G401 (cell line): ENCODE measurements at regions not wholly inside any gene's neighbourhood (a gene's known extent, or its start where the extent isn't known, plus 50 kb on each side); places are given as distances from the start of the nearest gene placed in this dataset.

ENCODE experiments used
- DNase-seq: peaks from one replicate; pipeline ENCODE4 v3.0.0-alpha.2; 2015; ENCODE audit warnings: low spot score
- in situ Hi-C: cut with HindIII; loops from 2 replicates; pipeline ENCODE4 v1.10.0; 2016; ENCODE audit warnings: low sequenced_read_pairs, mixed read lengths

DNA sequence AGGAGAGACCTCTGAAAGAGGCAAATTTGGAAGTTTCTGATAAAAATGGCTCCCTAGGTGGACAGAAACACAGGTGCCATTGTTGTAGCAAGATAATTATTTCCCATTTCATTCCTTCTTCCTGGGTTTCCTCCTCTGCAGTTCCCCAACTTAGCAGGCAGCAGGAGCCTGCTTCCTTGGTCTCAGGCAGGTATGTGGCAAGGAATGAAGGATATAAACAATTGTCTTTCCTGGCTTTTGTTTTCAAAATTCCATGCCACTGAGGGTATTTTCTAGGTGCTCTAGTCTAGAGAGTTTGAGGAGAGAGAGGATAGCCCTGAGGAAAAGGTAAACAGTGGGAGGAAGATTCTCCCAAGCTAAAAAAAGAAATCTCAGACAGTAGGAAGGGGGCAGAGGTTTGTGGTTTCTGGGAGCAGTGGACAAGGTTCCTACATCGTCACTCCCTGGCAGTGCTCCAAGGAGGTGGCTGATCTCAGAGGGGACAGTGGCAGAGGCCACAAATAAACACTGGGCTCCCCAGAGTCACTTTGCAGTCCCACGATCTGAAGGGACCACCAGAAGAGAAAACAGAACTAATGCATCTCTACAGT is 82.6 kb upstream of the IGF1 start:
- in situ Hi-C loops = no loop called here
- no peak for DNase-seq

DNA sequence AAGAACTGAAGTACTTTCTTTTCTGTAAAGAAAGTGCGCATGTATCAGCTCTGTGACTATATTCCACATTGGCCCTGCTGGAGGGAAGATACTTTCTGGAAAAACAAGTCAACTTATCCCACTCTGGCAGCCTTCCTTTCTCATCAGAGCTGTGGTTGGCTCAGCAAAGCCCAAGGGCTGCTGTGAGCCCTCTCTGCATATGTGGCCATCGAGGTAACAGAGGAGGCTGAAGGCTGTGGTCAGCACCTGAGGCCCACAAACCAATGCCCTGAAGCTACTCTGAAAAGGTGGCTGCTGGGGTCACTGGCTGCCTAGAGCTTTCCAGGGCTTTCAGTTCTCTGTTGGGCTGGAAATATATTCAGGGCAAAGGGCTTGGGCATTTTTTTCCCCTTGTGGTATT is 70.8 kb upstream of the IGF1 start:
- no peak for DNase-seq
- in situ Hi-C loops = no loop called here

DNA sequence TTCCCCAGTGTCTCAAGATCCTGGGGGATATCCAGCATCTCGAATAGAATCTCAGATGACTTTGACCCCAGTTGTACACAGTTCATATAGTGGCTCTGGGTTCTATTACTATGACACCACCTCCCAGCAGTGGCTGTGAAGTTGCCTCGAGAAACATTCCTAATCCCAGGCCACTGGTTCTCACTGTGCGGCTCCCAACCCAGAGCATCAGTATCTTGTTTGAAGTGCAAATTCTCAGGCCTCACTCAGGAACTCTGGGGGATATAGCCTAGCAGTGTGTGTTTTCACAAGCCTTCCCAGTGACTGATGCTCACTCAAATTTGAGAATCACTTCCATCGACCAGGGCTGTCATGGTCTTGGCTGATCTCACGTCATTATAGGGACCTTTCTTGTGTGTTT is 69.3 kb upstream of the IGF1 start:
- in situ Hi-C loops = no loop called here

DNA sequence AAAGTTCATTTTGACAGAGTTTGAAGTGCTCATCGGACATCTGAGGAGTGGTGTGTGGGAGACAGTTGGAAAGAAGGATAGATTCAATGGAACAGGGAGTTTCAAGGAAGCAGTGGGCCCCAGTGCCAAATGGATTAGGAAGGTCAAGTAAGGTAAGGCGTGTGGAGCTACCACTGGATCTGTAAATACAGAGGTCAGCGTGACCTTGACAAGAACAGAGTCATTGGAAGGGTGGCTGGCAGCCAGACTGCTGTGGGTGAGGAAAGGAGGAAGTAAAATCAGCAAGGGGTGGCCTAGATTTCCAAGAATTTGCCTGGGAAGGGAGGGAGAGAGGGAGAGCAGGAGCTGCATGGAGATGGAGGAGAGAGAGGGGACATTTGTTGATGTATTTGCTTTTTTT is 68.2 kb upstream of the IGF1 start:
- in situ Hi-C loops = no loop called here
- no peak for DNase-seq

More for the DNA sequence above, 69.3 kb upstream of the IGF1 start:
- no peak for DNase-seq

DNA sequence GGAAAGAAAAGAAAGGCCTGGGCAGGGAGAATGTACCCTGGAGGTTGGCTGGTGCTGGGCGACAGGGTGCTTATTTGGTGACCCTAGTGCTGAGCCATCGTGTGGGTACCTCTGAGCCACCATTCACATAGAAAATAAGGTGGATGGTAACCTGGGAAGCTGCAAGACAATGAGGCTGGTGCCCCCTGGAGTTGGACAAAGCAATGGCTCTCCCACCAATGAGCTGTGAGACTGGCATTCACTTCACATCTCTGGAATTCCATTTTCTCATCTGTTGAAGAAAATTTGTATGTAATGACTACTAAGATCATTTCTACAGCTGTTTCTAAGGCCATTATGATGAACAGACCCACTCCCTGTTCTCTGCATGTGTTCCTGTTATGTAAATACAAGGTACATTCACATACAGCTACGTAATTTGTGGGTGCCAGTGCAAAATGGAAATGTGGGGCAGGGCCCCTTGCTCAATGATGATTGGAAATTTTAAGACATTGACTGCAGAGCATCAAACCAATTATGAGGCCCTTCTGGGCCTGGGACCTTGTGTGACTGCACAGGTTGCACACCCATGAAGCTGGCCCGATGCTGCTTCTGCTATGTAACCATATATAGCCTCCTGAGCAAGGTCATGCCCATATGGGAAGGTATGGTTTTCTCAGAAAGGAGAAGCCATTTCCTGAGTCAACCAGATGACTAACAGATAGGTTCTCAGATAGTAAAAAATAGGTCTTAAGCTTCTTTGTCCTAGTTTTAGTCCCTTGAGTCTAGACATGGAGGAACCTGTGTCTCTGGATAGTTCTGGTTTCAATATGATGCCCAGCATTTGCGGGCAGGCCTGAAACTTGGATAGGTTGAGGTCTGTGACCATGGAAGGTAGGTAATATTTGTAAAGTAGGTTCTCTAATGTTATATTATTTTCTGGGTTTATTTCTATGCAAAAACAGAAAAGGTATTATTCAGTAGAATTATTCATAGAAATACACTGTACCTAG is 63.4 kb upstream of the IGF1 start:
- no peak for DNase-seq
- in situ Hi-C loops = no loop called here

DNA sequence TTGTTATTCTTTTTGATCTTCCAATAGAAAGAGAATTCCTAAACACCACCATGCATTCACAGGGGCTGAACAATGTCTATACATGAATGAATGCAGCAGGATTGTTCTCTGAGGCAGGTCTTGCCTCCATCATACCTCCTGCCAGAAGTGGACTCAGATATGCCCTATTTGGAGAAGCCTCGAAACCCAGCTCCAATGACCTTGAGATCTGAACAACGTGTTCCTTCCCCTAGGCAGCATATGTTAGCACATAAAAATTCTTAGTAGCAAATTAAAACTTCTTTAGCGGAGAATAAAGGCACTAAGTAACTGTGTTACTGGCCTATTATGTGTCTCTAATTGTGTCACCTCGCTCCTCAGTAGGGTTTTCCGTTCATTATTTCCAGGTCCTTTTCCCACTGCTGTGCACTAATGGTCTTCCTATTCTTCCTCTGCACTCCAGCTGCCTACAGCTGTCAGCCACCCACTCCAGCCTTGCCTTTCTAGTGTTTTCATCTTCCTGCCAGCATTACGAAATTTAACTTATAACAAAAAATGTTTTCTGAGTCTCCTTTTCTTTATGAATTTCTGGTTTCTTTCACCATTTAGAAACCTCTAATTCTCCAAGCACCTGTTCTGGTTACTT is 62.6 kb upstream of the IGF1 start:
- no peak for DNase-seq
- in situ Hi-C loops = no loop called here

- no peak for DNase-seq
- in situ Hi-C loops = no loop called here
Observed at GRCh38 chr12:102540815-102541385, 60.5 kb upstream of the IGF1 start.

GRCh38 chr12:102539651-102540553 is 59.5 kb upstream of the IGF1 start:
- no peak for DNase-seq

DNA sequence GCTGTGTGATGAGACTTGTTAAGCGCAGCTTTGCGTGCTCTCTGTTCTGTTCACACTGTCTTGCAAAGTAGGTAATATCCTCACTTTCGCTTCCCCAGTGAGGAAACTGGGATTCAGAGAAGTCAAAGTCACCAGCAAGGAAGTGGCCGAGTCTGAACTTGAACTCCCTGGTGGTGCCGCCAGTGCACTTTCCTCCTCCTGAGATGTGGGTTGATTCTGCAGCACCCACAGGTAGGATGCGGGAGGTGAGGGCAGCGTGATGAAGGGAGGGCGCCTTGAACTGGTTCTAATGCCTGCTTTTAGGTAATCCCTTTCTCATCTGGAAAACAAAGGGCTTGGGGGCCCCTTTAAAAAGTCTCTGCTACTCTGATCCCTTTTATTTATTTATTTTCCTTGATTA is 54.9 kb upstream of the IGF1 start:
- no peak for DNase-seq
- in situ Hi-C loops = no loop called here

More at GRCh38 chr12:102539651-102540553, 59.5 kb upstream of the IGF1 start:
- in situ Hi-C loops = no loop called here

DNA sequence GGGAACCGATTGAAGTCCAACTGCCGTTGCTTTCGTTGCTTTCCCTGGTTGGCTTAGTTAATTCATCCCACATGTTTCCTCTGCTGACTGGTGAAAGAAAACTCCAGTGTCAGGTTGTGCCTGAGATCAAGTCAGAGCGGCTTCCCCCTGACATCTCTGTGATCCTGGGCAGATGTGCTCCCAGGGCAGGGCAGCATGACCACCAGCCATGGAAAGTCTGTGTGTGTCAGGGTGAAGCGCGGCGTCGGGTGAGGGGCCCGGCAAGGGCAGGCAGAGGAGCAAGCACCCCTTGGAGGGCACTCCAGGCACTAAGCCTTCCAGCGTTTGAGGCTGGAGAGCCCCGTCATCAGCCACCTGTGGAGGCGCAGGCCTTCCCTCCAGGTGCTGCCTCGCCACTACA is 54.5 kb upstream of the IGF1 start:
- DNase-seq = no peak
- in situ Hi-C loops = no loop called here

DNA sequence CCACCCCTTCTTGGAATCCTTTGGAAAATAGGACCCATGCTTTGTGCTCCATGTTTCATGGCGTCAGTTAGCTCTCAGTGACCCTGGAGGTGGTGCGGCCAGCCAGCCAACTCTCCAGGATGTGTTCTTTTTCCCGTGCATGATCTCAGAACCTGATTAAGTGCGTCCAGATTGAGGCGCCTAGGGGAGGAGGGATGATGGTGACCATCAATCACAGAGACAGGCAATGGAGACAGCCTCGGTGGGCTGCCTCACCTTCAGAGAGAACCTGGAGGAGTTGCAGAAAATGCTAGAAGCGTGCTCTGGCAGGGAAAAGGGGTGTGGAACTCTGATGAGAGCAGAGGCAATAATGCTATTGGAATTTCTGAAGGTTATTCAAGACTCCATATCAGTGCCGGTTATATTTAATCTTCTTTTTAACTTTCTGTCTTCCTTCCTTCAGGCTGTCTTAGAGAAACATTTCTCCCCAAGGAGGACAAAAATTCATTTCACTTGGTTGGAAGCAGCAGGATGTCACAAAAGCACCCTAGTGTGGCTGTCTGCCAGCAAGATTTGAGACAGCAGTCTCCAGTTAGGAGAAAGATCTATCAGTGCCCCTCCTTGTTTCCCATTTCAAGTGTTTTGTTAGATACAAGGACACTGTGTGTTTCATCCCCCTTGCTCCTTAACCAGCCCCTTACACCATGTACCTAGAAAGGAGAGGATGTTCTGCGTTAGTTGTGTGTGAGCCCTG is 53.3 kb upstream of the IGF1 start:
- no peak for DNase-seq
- in situ Hi-C loops = no loop called here
